Brain microvascular endothelial cell (primary cell): ENCODE measurements at regions not wholly inside any gene's neighbourhood (a gene's known extent, or its start where the extent isn't known, plus 50 kb on each side); places are given as distances from the start of the nearest gene placed in this dataset.

Source experiments
- DNase-seq: peaks from one replicate; pipeline ENCODE4 v3.0.0-alpha.2; 2020
- H3K27ac ChIP-seq: fragments of 250-450 bp; sonication (Bioruptor Pico); 2 replicates; pipeline ENCODE4 v1.5.1; 2020; ENCODE audit warnings: mild to moderate bottlenecking, moderate library complexity
- H3K27me3 ChIP-seq: fragments of 250-450 bp; sonication (Bioruptor Pico); replicated peaks from 2 replicates; pipeline ENCODE4 v1.5.1; 2020; ENCODE audit warnings: mild to moderate bottlenecking
- H3K36me3 ChIP-seq: fragments of 250-450 bp; sonication (Bioruptor Pico); replicated peaks from 2 replicates; pipeline ENCODE4 v1.5.1; 2020; ENCODE audit warnings: mild to moderate bottlenecking
- H3K4me3 ChIP-seq: 2 replicates; pipeline ENCODE4 v1.5.1; 2011; ENCODE audit warnings: low read depth, mild to moderate bottlenecking, control low read depth, low read length, moderate library complexity
- in situ Hi-C: cut with HindIII; loops from 2 replicates; pipeline ENCODE4 v1.10.0; 2017; ENCODE audit warnings: low sequenced_read_pairs, low pct_ligation_motif_present
- TF ChIP-seq, protein P1 (sequence below): IDR thresholded peaks from 2 replicates; pipeline ENCODE4 v1.5.1; 2011; ENCODE audit warnings: low read depth, mild to moderate bottlenecking, moderate library complexity, low read length, control low read depth, inconsistent platforms; ENCODE audit errors: missing control alignments

- TF ChIP-seq, protein P1, sequence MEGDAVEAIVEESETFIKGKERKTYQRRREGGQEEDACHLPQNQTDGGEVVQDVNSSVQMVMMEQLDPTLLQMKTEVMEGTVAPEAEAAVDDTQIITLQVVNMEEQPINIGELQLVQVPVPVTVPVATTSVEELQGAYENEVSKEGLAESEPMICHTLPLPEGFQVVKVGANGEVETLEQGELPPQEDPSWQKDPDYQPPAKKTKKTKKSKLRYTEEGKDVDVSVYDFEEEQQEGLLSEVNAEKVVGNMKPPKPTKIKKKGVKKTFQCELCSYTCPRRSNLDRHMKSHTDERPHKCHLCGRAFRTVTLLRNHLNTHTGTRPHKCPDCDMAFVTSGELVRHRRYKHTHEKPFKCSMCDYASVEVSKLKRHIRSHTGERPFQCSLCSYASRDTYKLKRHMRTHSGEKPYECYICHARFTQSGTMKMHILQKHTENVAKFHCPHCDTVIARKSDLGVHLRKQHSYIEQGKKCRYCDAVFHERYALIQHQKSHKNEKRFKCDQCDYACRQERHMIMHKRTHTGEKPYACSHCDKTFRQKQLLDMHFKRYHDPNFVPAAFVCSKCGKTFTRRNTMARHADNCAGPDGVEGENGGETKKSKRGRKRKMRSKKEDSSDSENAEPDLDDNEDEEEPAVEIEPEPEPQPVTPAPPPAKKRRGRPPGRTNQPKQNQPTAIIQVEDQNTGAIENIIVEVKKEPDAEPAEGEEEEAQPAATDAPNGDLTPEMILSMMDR: no peak
- no peak for DNase-seq
- H3K27ac ChIP-seq: no peak overlapping the region
- H3K4me3 ChIP-seq: no peak overlapping the region
- H3K27me3 ChIP-seq: no peaks in the 10 kb centered on the region
- H3K36me3 ChIP-seq: no peaks in the 10 kb centered on the region
- in situ Hi-C loops: no loop called here
Measured at GRCh38 chr6:167240034-167240541, 51.0 kb upstream of the UNC93A start.
